Left ventricle myocardium inferior (tissue), 1 donor: ENCODE measurements at regions not wholly inside any gene's neighbourhood (a gene's known extent, or its start where the extent isn't known, plus 50 kb on each side); places are given as distances from the start of the nearest gene placed in this dataset.
"Not testable (repeated sequence)": the region's sequence is repeated elsewhere in the genome, so short reads cannot be mapped to it uniquely, and the experiment has no call there.

Source experiments
- DNase-seq: peaks from one replicate; pipeline ENCODE4 v3.0.0-alpha.2; 2020
- H3K27ac ChIP-seq: fragments of 200-600 bp; replicated peaks from 2 replicates; pipeline ENCODE4 v1.8.0; 2021
- H3K27me3 ChIP-seq: fragments of 200-600 bp; 2 replicates; pipeline ENCODE4 v1.8.0; 2021; ENCODE audit warnings: low read depth
- H3K36me3 ChIP-seq: fragments of 200-600 bp; 2 replicates; pipeline ENCODE4 v1.8.0; 2021
- H3K4me1 ChIP-seq: fragments of 200-600 bp; 2 replicates; pipeline ENCODE4 v1.8.0; 2021
- H3K4me3 ChIP-seq: fragments of 200-600 bp; 2 replicates; pipeline ENCODE4 v1.8.0; 2021; ENCODE audit warnings: mild to moderate bottlenecking, moderate library complexity
- H3K9me3 ChIP-seq: fragments of 200-600 bp; replicated peaks from 2 replicates; pipeline ENCODE4 v1.8.0; 2021
- CTCF ChIP-seq: fragments of 200-600 bp; IDR thresholded peaks from 2 replicates; pipeline ENCODE4 v1.8.0; 2021; ENCODE audit warnings: antibody characterized with exemption, mild to moderate bottlenecking, borderline replicate concordance
- intact Hi-C: fragments of 100-400 bp; cut with micrococcal nuclease; formaldehyde crosslinking; loops from one replicate; pipeline ENCODE4 v1.11.0; 2022
- donor health status: DM: no; HTN: yes; CAD: no; lungs with severe emphysema.

GRCh38 chr12:47337581-47337980 lies 257.8 kb upstream of the AMIGO2 start:
- Histone ChIP-seq H3K27me3 (no peaks in the 10 kb centered on the region), H3K36me3 (no peaks in the 10 kb centered on the region)

GRCh38 chr12:47333271-47333858 lies 253.6 kb upstream of the AMIGO2 start:
- intact Hi-C loops, H3K4me3 ChIP-seq, DNase-seq, H3K4me1 ChIP-seq, H3K36me3 ChIP-seq, H3K27ac ChIP-seq, H3K27me3 ChIP-seq: not testable (repeated sequence)
- peaks cover 12% of the 10 kb centered on the region for H3K9me3 ChIP-seq

More at GRCh38 chr12:47337581-47337980, 257.8 kb upstream of the AMIGO2 start:
- Histone ChIP-seq H3K9me3 (peaks cover 17% of the 10 kb centered on the region), H3K4me1 (no peaks in the 10 kb centered on the region), H3K4me3 (no peak overlapping the region), H3K27ac (no peak overlapping the region)
- TF ChIP-seq CTCF = no peak
- intact Hi-C loops = no loop called here
- DNase-seq = no peak

- no peak overlapping the region for H3K27ac ChIP-seq
- intact Hi-C loops = no loop called here
- H3K4me3 ChIP-seq = no peak overlapping the region
- no peak for TF ChIP-seq CTCF
- no peaks in the 10 kb centered on the region for H3K4me1 ChIP-seq
- no peak for DNase-seq
- no peaks in the 10 kb centered on the region for H3K27me3 ChIP-seq
- no peaks in the 10 kb centered on the region for H3K36me3 ChIP-seq
- H3K9me3 ChIP-seq = no peaks in the 10 kb centered on the region
Observed at GRCh38 chr12:47328831-47329545, 249.2 kb upstream of the AMIGO2 start.

- Histone ChIP-seq H3K27ac (no peak overlapping the region), H3K4me3 (no peak overlapping the region), H3K27me3 (no peaks in the 10 kb centered on the region), H3K9me3 (no peaks in the 10 kb centered on the region), H3K4me1 (no peaks in the 10 kb centered on the region), H3K36me3 (no peaks in the 10 kb centered on the region)
- DNase-seq = no peak
- no peak for TF ChIP-seq CTCF
- intact Hi-C loops = no loop called here
Observed at GRCh38 chr12:47326190-47326589, 246.4 kb upstream of the AMIGO2 start.

GRCh38 chr12:47323802-47324201 lies 244.0 kb upstream of the AMIGO2 start:
- Histone ChIP-seq H3K27ac (no peak overlapping the region), H3K4me1 (no peaks in the 10 kb centered on the region), H3K9me3 (no peaks in the 10 kb centered on the region), H3K36me3 (no peaks in the 10 kb centered on the region), H3K27me3 (no peaks in the 10 kb centered on the region), H3K4me3 (no peak overlapping the region)
- DNase-seq = no peak
- intact Hi-C loops = no loop called here
- TF ChIP-seq CTCF = no peak

GRCh38 chr12:47321436-47321835 lies 241.7 kb upstream of the AMIGO2 start:
- no peak for DNase-seq
- Histone ChIP-seq H3K27me3 (no peaks in the 10 kb centered on the region), H3K36me3 (no peaks in the 10 kb centered on the region), H3K4me1 (peaks cover 10% of the 10 kb centered on the region), H3K27ac (no peak overlapping the region), H3K9me3 (no peaks in the 10 kb centered on the region), H3K4me3 (no peak overlapping the region)
- no peak for TF ChIP-seq CTCF
- intact Hi-C loops = no loop called here
